Mesendoderm (in vitro differentiated cells): ENCODE measurements at regions not wholly inside any gene's neighbourhood (a gene's known extent, or its start where the extent isn't known, plus 50 kb on each side); places are given as distances from the start of the nearest gene placed in this dataset.

Experiments
- DNase-seq: peaks from one replicate; pipeline ENCODE4 v3.0.0; 2013
- H2AK5ac ChIP-seq: 2 replicates; pipeline ENCODE4 v1.6.1; 2013; ENCODE audit warnings: low read length, inconsistent platforms
- H2BK120ac ChIP-seq: 2 replicates; pipeline ENCODE4 v1.6.1; 2013; ENCODE audit warnings: low read depth, mild to moderate bottlenecking, low read length, moderate library complexity, mixed read lengths
- H2BK15ac ChIP-seq: replicated peaks from 2 replicates; pipeline ENCODE4 v1.6.1; 2013; ENCODE audit warnings: low read depth, mild to moderate bottlenecking, moderate library complexity
- H2BK5ac ChIP-seq: 2 replicates; pipeline ENCODE4 v1.6.1; 2013; ENCODE audit warnings: low read length, inconsistent platforms
- H3K18ac ChIP-seq: 2 replicates; pipeline ENCODE4 v1.6.1; 2013; ENCODE audit warnings: mild to moderate bottlenecking, low read length, mixed read lengths
- H3K23ac ChIP-seq: one replicate; pipeline ENCODE4 v1.6.1; 2013; ENCODE audit warnings: low read length
- H3K27ac ChIP-seq: 2 replicates; pipeline ENCODE4 v1.5.1; 2013; ENCODE audit warnings: low read depth, mild to moderate bottlenecking, inconsistent platforms, low read length, moderate library complexity
- H3K27me3 ChIP-seq: 2 replicates; pipeline ENCODE4 v1.6.1; 2013; ENCODE audit warnings: low read length, control low read depth, mild to moderate bottlenecking, inconsistent platforms; ENCODE audit not compliant: insufficient read depth, poor library complexity
- H3K36me3 ChIP-seq: 2 replicates; pipeline ENCODE4 v1.6.1; 2013; ENCODE audit warnings: low read length, inconsistent platforms; ENCODE audit not compliant: control insufficient read depth, insufficient read depth
- H3K4ac ChIP-seq: one replicate; pipeline ENCODE4 v1.6.1; 2013; ENCODE audit warnings: low read depth, mild to moderate bottlenecking, low read length, moderate library complexity
- H3K4me1 ChIP-seq: 2 replicates; pipeline ENCODE4 v1.6.1; 2013; ENCODE audit warnings: low read depth, low read length, inconsistent platforms; ENCODE audit not compliant: control insufficient read depth
- H3K4me2 ChIP-seq: 2 replicates; pipeline ENCODE4 v1.6.1; 2013; ENCODE audit warnings: low read length
- H3K4me3 ChIP-seq: 2 replicates; pipeline ENCODE4 v1.5.1; 2013; ENCODE audit warnings: mild to moderate bottlenecking, low read length
- H3K56ac ChIP-seq: one replicate; pipeline ENCODE4 v1.6.1; 2013; ENCODE audit warnings: low read length
- H3K79me1 ChIP-seq: 2 replicates; pipeline ENCODE4 v1.6.1; 2013; ENCODE audit warnings: low read length, inconsistent platforms
- H3K79me2 ChIP-seq: 2 replicates; pipeline ENCODE4 v1.6.1; 2013; ENCODE audit warnings: mild to moderate bottlenecking, low read length; ENCODE audit not compliant: control insufficient read depth, insufficient read depth
- H3K9ac ChIP-seq: 2 replicates; pipeline ENCODE4 v1.6.1; 2013; ENCODE audit warnings: low read length, inconsistent platforms
- H4K5ac ChIP-seq: one replicate; pipeline ENCODE4 v1.6.1; 2013; ENCODE audit warnings: low read length
- H4K8ac ChIP-seq: one replicate; pipeline ENCODE4 v1.6.1; 2013; ENCODE audit warnings: low read depth, mild to moderate bottlenecking, control low read depth, low read length, moderate library complexity
- WGBS: extraction: QIAGEN DNeasy Blood & Tissue Kit; methylation state at CpG from one replicate; pipeline ENCODE4 v1.1.7; 2013; ENCODE audit warnings: low lambda C conversion rate, missing lambda C conversion rate; ENCODE audit not compliant: insufficient coverage; ENCODE audit errors: extremely low coverage; 5-methylcytosine and 5-hydroxymethylcytosine counted together

DNA sequence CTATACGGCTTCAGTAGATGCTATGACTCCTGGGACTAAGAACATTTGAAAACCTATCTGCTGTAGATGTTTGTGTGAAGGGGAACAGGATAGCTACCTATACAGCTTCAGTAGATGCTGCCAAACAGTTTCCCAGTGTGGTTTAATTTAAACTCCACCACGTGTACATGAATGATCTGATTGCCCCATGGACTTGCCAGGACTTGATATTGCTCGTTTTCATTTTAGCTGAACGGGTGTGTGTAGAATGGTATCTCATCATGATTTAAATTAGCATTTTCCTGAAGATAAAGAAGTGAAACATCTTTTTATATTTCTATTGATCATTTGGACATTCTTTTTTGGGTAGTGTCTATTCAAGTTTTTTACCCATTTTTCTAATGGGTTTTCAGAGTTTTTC, 77.8 kb upstream of the PIP4K2A start:
- H3K27me3 ChIP-seq, result no peaks in the 10 kb centered on the region
- no peak overlapping the region for H3K9ac ChIP-seq
- no peak overlapping the region for H2BK15ac ChIP-seq
- no CpG with 5 or more reads among the region's 4 CpGs for WGBS
- H3K79me1 ChIP-seq, result no peaks in the 10 kb centered on the region
- no peak overlapping the region for H2BK5ac ChIP-seq
- H4K8ac ChIP-seq, result no peak overlapping the region
- H3K56ac ChIP-seq, result no peak overlapping the region
- H3K18ac ChIP-seq, result no peak overlapping the region
- no peaks in the 10 kb centered on the region for H3K79me2 ChIP-seq
- no peak overlapping the region for H4K5ac ChIP-seq
- H3K4ac ChIP-seq, result no peak overlapping the region
- no peak overlapping the region for H3K4me3 ChIP-seq
- H3K4me2 ChIP-seq, result no peak overlapping the region
- no peaks in the 10 kb centered on the region for H3K4me1 ChIP-seq
- H2AK5ac ChIP-seq, result no peak overlapping the region
- no peaks in the 10 kb centered on the region for H3K36me3 ChIP-seq
- no peak overlapping the region for H3K23ac ChIP-seq
- no peak for DNase-seq
- H3K27ac ChIP-seq, result no peak overlapping the region
- H2BK120ac ChIP-seq, result no peak overlapping the region

DNA sequence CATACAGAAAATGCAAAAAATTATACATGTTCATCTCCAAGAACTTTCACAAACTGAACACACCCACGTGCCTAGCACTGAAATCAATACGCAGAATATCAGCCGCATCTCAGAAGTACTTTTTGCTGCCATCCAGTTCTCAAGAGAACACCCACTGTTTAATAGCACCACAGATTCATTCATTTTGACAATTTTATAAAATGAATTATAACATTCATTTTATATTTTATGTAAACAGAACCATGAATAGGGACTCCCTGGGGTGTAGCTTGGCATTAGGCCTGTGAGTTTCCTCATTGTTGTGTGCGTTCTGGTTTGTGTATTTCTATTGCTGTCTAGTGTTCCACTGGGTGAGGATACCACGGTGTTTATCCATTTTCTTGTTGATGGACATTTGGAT, 77.3 kb upstream of the PIP4K2A start:
- no peak overlapping the region for H3K23ac ChIP-seq
- no peaks in the 10 kb centered on the region for H3K27me3 ChIP-seq
- no peak overlapping the region for H3K56ac ChIP-seq
- no peak overlapping the region for H2BK15ac ChIP-seq
- H3K27ac ChIP-seq, result no peak overlapping the region
- no peak overlapping the region for H3K4ac ChIP-seq
- no peak overlapping the region for H2BK120ac ChIP-seq
- no peaks in the 10 kb centered on the region for H3K79me2 ChIP-seq
- H3K18ac ChIP-seq, result no peak overlapping the region
- no peaks in the 10 kb centered on the region for H3K4me1 ChIP-seq
- no peak overlapping the region for H2AK5ac ChIP-seq
- H3K36me3 ChIP-seq, result no peaks in the 10 kb centered on the region
- no peak overlapping the region for H4K8ac ChIP-seq
- H3K4me2 ChIP-seq, result no peak overlapping the region
- no peak for DNase-seq
- H3K9ac ChIP-seq, result no peak overlapping the region
- WGBS, result no CpG with 5 or more reads among the region's 5 CpGs
- no peaks in the 10 kb centered on the region for H3K79me1 ChIP-seq
- no peak overlapping the region for H2BK5ac ChIP-seq
- H3K4me3 ChIP-seq, result no peak overlapping the region
- H4K5ac ChIP-seq, result no peak overlapping the region

DNA sequence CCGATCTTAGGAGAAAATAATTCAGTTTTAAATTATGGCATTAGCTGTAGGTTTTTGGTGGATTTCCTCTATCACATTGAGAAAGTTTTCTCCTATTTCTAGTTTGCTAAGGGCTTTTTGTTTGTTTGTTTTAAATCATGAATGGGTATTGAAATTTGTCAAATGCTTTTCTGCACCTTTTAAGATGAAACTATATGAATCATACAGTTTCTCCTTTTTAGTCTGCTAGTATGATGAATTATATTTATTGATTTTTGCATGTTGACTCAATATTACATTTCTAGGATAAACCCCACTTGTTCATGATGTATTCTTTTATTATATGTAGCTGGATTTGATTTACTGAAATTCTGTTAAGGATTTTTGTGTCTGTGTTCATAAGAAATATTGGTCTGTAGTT, 70.3 kb upstream of the PIP4K2A start:
- Histone ChIP-seq H3K27ac (no peak overlapping the region), H3K79me1 (no peaks in the 10 kb centered on the region), H4K8ac (no peak overlapping the region), H4K5ac (no peak overlapping the region), H3K4me3 (no peak overlapping the region), H3K36me3 (no peaks in the 10 kb centered on the region), H2BK15ac (no peak overlapping the region), H3K79me2 (no peaks in the 10 kb centered on the region), H3K56ac (no peak overlapping the region), H2BK120ac (no peak overlapping the region), H2AK5ac (no peak overlapping the region), H3K9ac (no peak overlapping the region), H3K4ac (no peak overlapping the region), H2BK5ac (no peak overlapping the region), H3K4me2 (no peak overlapping the region), H3K23ac (no peak overlapping the region), H3K4me1 (no peaks in the 10 kb centered on the region), H3K18ac (no peak overlapping the region), H3K27me3 (no peaks in the 10 kb centered on the region)
- no peak for DNase-seq
- WGBS, result no CpG with 5 or more reads among the region's 1 CpG

GRCh38 chr10:22783807-22784206, 69.4 kb upstream of the PIP4K2A start:
- H3K23ac ChIP-seq, result no peak overlapping the region
- no peaks in the 10 kb centered on the region for H3K27me3 ChIP-seq
- H2BK5ac ChIP-seq, result no peak overlapping the region
- H2BK120ac ChIP-seq, result no peak overlapping the region
- no peak overlapping the region for H4K8ac ChIP-seq
- no peaks in the 10 kb centered on the region for H3K79me2 ChIP-seq
- no peak overlapping the region for H3K4me2 ChIP-seq
- H3K79me1 ChIP-seq, result no peaks in the 10 kb centered on the region
- no peak overlapping the region for H3K27ac ChIP-seq
- H2BK15ac ChIP-seq, result no peak overlapping the region
- H3K4me3 ChIP-seq, result no peak overlapping the region
- DNase-seq, result no peak
- H4K5ac ChIP-seq, result no peak overlapping the region
- no peaks in the 10 kb centered on the region for H3K4me1 ChIP-seq
- no peak overlapping the region for H3K56ac ChIP-seq
- H3K9ac ChIP-seq, result no peak overlapping the region
- no peaks in the 10 kb centered on the region for H3K36me3 ChIP-seq
- no peak overlapping the region for H3K4ac ChIP-seq
- no CpG with 5 or more reads among the region's 3 CpGs for WGBS
- no peak overlapping the region for H3K18ac ChIP-seq
- H2AK5ac ChIP-seq, result no peak overlapping the region

GRCh38 chr10:22780474-22780885, 66.1 kb upstream of the PIP4K2A start:
- Histone ChIP-seq H4K8ac (no peak overlapping the region), H3K79me2 (no peaks in the 10 kb centered on the region), H2BK15ac (no peak overlapping the region), H3K79me1 (no peaks in the 10 kb centered on the region), H2BK120ac (no peak overlapping the region), H3K27me3 (no peaks in the 10 kb centered on the region), H2BK5ac (no peak overlapping the region), H3K9ac (no peak overlapping the region), H3K56ac (no peak overlapping the region), H2AK5ac (no peak overlapping the region), H3K36me3 (no peaks in the 10 kb centered on the region), H3K23ac (no peak overlapping the region), H4K5ac (no peak overlapping the region), H3K4me3 (no peak overlapping the region), H3K27ac (no peak overlapping the region), H3K4me2 (no peak overlapping the region), H3K18ac (no peak overlapping the region), H3K4ac (no peak overlapping the region), H3K4me1 (no peaks in the 10 kb centered on the region)
- no CpG with 5 or more reads among the region's 5 CpGs for WGBS
- DNase-seq, result no peak

DNA sequence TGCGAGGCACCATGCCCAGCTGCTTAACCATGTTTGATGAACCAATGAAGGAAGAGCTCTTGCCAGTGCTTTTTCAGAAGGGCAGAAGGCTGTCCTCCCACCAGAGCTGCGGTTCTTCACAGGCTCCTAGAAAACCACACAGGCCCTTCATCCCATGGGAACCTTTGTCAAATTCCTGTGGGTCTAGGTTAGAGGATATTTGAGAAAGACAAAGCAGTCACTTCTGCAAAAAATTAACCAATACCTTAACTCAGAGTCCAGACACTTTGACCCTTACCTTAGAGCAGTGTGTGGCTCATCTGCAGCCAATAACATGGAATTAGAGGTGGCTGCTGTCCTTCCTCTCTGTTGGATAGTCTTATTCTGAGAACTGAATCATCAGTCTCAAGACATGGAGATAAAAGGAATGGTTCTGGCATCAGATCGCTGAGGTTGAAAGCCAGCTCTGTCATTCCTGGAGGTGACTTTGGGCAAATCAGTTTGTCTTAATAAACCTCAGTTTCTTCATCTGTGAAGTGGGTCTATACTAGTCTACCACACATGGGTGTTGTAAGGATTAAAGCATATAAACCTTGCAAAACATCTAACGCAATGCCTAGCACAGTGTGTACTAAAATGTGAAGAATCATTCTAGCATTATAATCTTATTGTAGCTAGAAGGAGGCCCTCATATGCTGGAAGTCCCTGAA, 65.1 kb upstream of the PIP4K2A start:
- no peaks in the 10 kb centered on the region for H3K27me3 ChIP-seq
- WGBS, result no CpG with 5 or more reads among the region's 4 CpGs
- H2BK5ac ChIP-seq, result no peak overlapping the region
- H3K27ac ChIP-seq, result no peak overlapping the region
- no peaks in the 10 kb centered on the region for H3K36me3 ChIP-seq
- H3K79me1 ChIP-seq, result no peaks in the 10 kb centered on the region
- H2AK5ac ChIP-seq, result no peak overlapping the region
- H3K79me2 ChIP-seq, result no peaks in the 10 kb centered on the region
- H3K23ac ChIP-seq, result no peak overlapping the region
- H3K4me2 ChIP-seq, result no peak overlapping the region
- no peak overlapping the region for H3K4ac ChIP-seq
- no peak overlapping the region for H4K8ac ChIP-seq
- no peak overlapping the region for H2BK120ac ChIP-seq
- no peak for DNase-seq
- no peak overlapping the region for H4K5ac ChIP-seq
- no peak overlapping the region for H3K9ac ChIP-seq
- no peaks in the 10 kb centered on the region for H3K4me1 ChIP-seq
- no peak overlapping the region for H3K18ac ChIP-seq
- no peak overlapping the region for H2BK15ac ChIP-seq
- H3K4me3 ChIP-seq, result no peak overlapping the region
- no peak overlapping the region for H3K56ac ChIP-seq
